ENCODE measurements at regions not wholly inside any gene's neighbourhood (a gene's known extent, or its start where the extent isn't known, plus 50 kb on each side); places are given as distances from the start of the nearest gene placed in this dataset.
A peak's percentile ranks its signal among the peaks of the same experiment; 100 is the strongest.
"Not testable (repeated sequence)": the region's sequence is repeated elsewhere in the genome, so short reads cannot be mapped to it uniquely, and the experiment has no call there.

GRCh38 chr12:24359418-24359817 is 409.9 kb upstream of the SOX5 start:
- Mint-ChIP-seq H3K27ac (ENCODE audit: unreplicated experiment) (no peak overlapping the region), H3K4me1 (peaks cover 69% of the 10 kb centered on the region), H3K9me3 (no peaks in the 10 kb centered on the region), H3K36me3 (ENCODE audit: low read depth) (no peaks in the 10 kb centered on the region), H3K4me3 (no peak overlapping the region), H3K27me3 (ENCODE audit: low read depth) (no peaks in the 10 kb centered on the region)
- TF ChIP-seq, protein P1, sequence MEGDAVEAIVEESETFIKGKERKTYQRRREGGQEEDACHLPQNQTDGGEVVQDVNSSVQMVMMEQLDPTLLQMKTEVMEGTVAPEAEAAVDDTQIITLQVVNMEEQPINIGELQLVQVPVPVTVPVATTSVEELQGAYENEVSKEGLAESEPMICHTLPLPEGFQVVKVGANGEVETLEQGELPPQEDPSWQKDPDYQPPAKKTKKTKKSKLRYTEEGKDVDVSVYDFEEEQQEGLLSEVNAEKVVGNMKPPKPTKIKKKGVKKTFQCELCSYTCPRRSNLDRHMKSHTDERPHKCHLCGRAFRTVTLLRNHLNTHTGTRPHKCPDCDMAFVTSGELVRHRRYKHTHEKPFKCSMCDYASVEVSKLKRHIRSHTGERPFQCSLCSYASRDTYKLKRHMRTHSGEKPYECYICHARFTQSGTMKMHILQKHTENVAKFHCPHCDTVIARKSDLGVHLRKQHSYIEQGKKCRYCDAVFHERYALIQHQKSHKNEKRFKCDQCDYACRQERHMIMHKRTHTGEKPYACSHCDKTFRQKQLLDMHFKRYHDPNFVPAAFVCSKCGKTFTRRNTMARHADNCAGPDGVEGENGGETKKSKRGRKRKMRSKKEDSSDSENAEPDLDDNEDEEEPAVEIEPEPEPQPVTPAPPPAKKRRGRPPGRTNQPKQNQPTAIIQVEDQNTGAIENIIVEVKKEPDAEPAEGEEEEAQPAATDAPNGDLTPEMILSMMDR (conservative IDR thresholded peaks at IDR 0.05), result no peak
- no peak for DNase-seq (ENCODE audit: low read depth, low spot score)

- peak overlapping the region; percentile 1 for H3K4me3 Mint-ChIP-seq
- DNase-seq (ENCODE audit: low read depth, low spot score), result no peak
- no peaks in the 10 kb centered on the region for H3K27me3 Mint-ChIP-seq (ENCODE audit: low read depth)
- H3K36me3 Mint-ChIP-seq (ENCODE audit: low read depth), result peaks cover 8% of the 10 kb centered on the region
- H3K9me3 Mint-ChIP-seq, result no peaks in the 10 kb centered on the region
- TF ChIP-seq, protein P1 (conservative IDR thresholded peaks at IDR 0.05), result no peak
- peaks cover 58% of the 10 kb centered on the region for H3K4me1 Mint-ChIP-seq
- H3K27ac Mint-ChIP-seq (ENCODE audit: unreplicated experiment), result peak overlapping the region; percentile 44
Measured at GRCh38 chr12:24356240-24356804, 406.9 kb upstream of the SOX5 start.

- Mint-ChIP-seq H3K36me3 (ENCODE audit: low read depth) (peaks cover 22% of the 10 kb centered on the region), H3K27ac (ENCODE audit: unreplicated experiment) (no peak overlapping the region)
Measured at GRCh38 chr12:24352363-24352762, 402.9 kb upstream of the SOX5 start.

GRCh38 chr12:24349051-24349799 is 399.8 kb upstream of the SOX5 start:
- H3K9me3 Mint-ChIP-seq, result peaks cover 9% of the 10 kb centered on the region
- peaks cover 18% of the 10 kb centered on the region for H3K4me1 Mint-ChIP-seq
- DNase-seq (ENCODE audit: low read depth, low spot score), result no peak
- no peak overlapping the region for H3K27ac Mint-ChIP-seq (ENCODE audit: unreplicated experiment)
- no peaks in the 10 kb centered on the region for H3K27me3 Mint-ChIP-seq (ENCODE audit: low read depth)
- TF ChIP-seq, protein P1 (conservative IDR thresholded peaks at IDR 0.05), result no peak
- H3K36me3 Mint-ChIP-seq (ENCODE audit: low read depth), result peaks cover 30% of the 10 kb centered on the region
- no peak overlapping the region for H3K4me3 Mint-ChIP-seq

More at GRCh38 chr12:24352363-24352762, 402.9 kb upstream of the SOX5 start:
- Mint-ChIP-seq H3K4me3 (no peak overlapping the region), H3K27me3 (ENCODE audit: low read depth) (no peaks in the 10 kb centered on the region), H3K9me3 (peaks cover 9% of the 10 kb centered on the region), H3K4me1 (peaks cover 35% of the 10 kb centered on the region)
- DNase-seq (ENCODE audit: low read depth, low spot score), result no peak
- TF ChIP-seq, protein P1 (conservative IDR thresholded peaks at IDR 0.05), result no peak

GRCh38 chr12:24348180-24348579 is 398.7 kb upstream of the SOX5 start:
- H3K27ac Mint-ChIP-seq (ENCODE audit: unreplicated experiment); H3K4me3 Mint-ChIP-seq; H3K9me3 Mint-ChIP-seq; H3K27me3 Mint-ChIP-seq (ENCODE audit: low read depth); DNase-seq (ENCODE audit: low read depth, low spot score): not testable (repeated sequence)
- Mint-ChIP-seq H3K4me1 (peaks cover 15% of the 10 kb centered on the region), H3K36me3 (ENCODE audit: low read depth) (peaks cover 31% of the 10 kb centered on the region)

GRCh38 chr12:24328261-24328660 is 378.8 kb upstream of the SOX5 start:
- no peaks in the 10 kb centered on the region for H3K9me3 Mint-ChIP-seq
- H3K4me3 Mint-ChIP-seq, result no peak overlapping the region
- H3K4me1 Mint-ChIP-seq, result no peaks in the 10 kb centered on the region
- no peak for DNase-seq (ENCODE audit: low read depth, low spot score)
- H3K36me3 Mint-ChIP-seq (ENCODE audit: low read depth), result peaks cover 8% of the 10 kb centered on the region
- H3K27ac Mint-ChIP-seq (ENCODE audit: unreplicated experiment), result no peak overlapping the region
- H3K27me3 Mint-ChIP-seq (ENCODE audit: low read depth), result no peaks in the 10 kb centered on the region
- TF ChIP-seq, protein P1 (conservative IDR thresholded peaks at IDR 0.05), result no peak
